ENCODE measurements at regions not wholly inside any gene's neighbourhood (a gene's known extent, or its start where the extent isn't known, plus 50 kb on each side); places are given as distances from the start of the nearest gene placed in this dataset.

DNA sequence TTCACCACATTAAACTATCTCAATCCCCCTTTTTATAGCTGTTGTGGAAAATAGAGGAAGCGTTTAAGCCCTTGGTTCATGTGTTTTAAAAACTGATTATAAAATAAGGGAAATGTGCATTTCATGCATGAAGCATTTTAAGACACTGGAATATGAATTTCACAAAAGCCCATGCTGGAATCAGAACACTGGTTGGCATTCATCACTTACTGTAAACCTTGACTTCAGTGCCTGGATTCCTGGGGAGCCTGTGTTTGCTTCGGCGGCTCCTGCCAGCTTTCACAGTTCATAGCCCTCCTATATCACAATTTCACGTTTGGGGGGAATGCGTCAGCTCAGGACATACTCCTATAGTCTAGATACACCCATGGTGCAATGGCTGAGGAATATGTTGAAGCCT lies 336.9 kb downstream of the INSIG2 start:
- H3K4me3 ChIP-seq (ENCODE audit: low read depth in 1 of 3, low read length in 3 of 3): no peak overlapping the region
- H3K9me3 ChIP-seq (ENCODE audit: control insufficient read depth in 4 of 4, low read length in 3 of 4): peaks cover 0 to 2% (median 0%) of the 10 kb centered on the region in 4 donors
- H3K4me1 ChIP-seq (ENCODE audit: control insufficient read depth in 4 of 4, insufficient read depth in 4 of 4, low read length in 3 of 4): no peaks in the 10 kb centered on the region
- no peak overlapping the region for H3K9ac ChIP-seq (ENCODE audit: low read depth in 1 of 2, low read length in 2 of 2)
- no peaks in the 10 kb centered on the region for H3K36me3 ChIP-seq (ENCODE audit: control insufficient read depth in 4 of 4, insufficient read depth in 3 of 4, low read depth in 1 of 4, low read length in 3 of 4)
- DNase-seq (ENCODE audit: low spot score): no peak
- 78% methylated on average over 5 of the region's 5 CpGs for WGBS
- H3K27ac ChIP-seq (ENCODE audit: low read depth in 1 of 2, low read length in 2 of 2): no peak overlapping the region
- H3K27me3 ChIP-seq (ENCODE audit: control insufficient read depth in 4 of 4, insufficient read depth in 4 of 4, low read length in 3 of 4): no peaks in the 10 kb centered on the region
- TF ChIP-seq, protein P1, sequence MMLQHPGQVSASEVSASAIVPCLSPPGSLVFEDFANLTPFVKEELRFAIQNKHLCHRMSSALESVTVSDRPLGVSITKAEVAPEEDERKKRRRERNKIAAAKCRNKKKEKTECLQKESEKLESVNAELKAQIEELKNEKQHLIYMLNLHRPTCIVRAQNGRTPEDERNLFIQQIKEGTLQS (IDR thresholded peaks at IDR 0.05): no peak
- TF ChIP-seq FOXA1 (IDR thresholded peaks at IDR 0.05) (no peak), TAF1 (conservative IDR thresholded peaks at IDR 0.05) (no peak), GABPA (IDR thresholded peaks at IDR 0.05 in 1 of 2, conservative IDR thresholded peaks at IDR 0.05 in 1 of 2) (no peak), HNF4A (conservative IDR thresholded peaks at IDR 0.05) (no peak), SP1 (IDR thresholded peaks at IDR 0.05) (no peak)

DNA sequence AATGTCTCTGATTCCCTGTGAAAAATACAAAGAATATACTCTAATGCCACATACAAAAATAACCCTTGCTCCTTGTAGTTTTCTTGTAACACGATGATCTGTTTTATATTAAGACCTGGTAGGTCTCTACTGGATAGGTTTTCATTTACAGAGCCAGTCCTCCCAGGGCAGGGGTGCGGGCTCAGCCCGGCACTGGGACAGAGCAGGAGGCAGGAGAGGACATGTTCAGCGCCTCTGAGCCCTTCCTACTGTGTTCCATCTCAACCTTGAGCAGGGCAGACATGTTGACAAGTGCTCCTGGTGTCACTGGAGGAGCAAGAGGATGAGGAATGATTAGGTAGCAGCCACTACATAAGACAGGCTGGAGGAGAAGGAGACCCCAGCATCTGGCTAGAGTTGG lies 335.5 kb downstream of the INSIG2 start:
- Histone ChIP-seq H3K27ac (ENCODE audit: low read depth in 1 of 2, low read length in 2 of 2) (no peak overlapping the region), H3K36me3 (ENCODE audit: control insufficient read depth in 4 of 4, insufficient read depth in 3 of 4, low read depth in 1 of 4, low read length in 3 of 4) (no peaks in the 10 kb centered on the region), H3K27me3 (ENCODE audit: control insufficient read depth in 4 of 4, insufficient read depth in 4 of 4, low read length in 3 of 4) (no peaks in the 10 kb centered on the region), H3K4me3 (ENCODE audit: low read depth in 1 of 3, low read length in 3 of 3) (no peak overlapping the region), H3K4me1 (ENCODE audit: control insufficient read depth in 4 of 4, insufficient read depth in 4 of 4, low read length in 3 of 4) (no peaks in the 10 kb centered on the region), H3K9ac (ENCODE audit: low read depth in 1 of 2, low read length in 2 of 2) (no peak overlapping the region), H3K9me3 (ENCODE audit: control insufficient read depth in 4 of 4, low read length in 3 of 4) (peaks cover 0 to 2% (median 0%) of the 10 kb centered on the region in 4 donors)
- no peak for DNase-seq (ENCODE audit: low spot score)
- TF ChIP-seq FOXA2 (IDR thresholded peaks at IDR 0.05) (no peak), RAD21 (IDR thresholded peaks at IDR 0.05) (no peak), GABPA (IDR thresholded peaks at IDR 0.05 in 1 of 2, conservative IDR thresholded peaks at IDR 0.05 in 1 of 2) (no peak), JUND (IDR thresholded peaks at IDR 0.05) (no peak), TAF1 (conservative IDR thresholded peaks at IDR 0.05) (no peak), HNF4G (IDR thresholded peaks at IDR 0.05) (no peak), HNF4A (conservative IDR thresholded peaks at IDR 0.05) (no peak), NR2F2 (IDR thresholded peaks at IDR 0.05) (no peak), RXRA (IDR thresholded peaks at IDR 0.05) (no peak), EGR1 (IDR thresholded peaks at IDR 0.05; ENCODE audit: low read depth in 2 of 2) (no peak), FOXA1 (IDR thresholded peaks at IDR 0.05) (no peak), SP1 (IDR thresholded peaks at IDR 0.05) (no peak)
- TF ChIP-seq, protein P2, sequence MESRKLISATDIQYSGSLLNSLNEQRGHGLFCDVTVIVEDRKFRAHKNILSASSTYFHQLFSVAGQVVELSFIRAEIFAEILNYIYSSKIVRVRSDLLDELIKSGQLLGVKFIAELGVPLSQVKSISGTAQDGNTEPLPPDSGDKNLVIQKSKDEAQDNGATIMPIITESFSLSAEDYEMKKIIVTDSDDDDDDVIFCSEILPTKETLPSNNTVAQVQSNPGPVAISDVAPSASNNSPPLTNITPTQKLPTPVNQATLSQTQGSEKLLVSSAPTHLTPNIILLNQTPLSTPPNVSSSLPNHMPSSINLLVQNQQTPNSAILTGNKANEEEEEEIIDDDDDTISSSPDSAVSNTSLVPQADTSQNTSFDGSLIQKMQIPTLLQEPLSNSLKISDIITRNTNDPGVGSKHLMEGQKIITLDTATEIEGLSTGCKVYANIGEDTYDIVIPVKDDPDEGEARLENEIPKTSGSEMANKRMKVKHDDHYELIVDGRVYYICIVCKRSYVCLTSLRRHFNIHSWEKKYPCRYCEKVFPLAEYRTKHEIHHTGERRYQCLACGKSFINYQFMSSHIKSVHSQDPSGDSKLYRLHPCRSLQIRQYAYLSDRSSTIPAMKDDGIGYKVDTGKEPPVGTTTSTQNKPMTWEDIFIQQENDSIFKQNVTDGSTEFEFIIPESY (IDR thresholded peaks at IDR 0.05): no peak
- TF ChIP-seq, protein P3, sequence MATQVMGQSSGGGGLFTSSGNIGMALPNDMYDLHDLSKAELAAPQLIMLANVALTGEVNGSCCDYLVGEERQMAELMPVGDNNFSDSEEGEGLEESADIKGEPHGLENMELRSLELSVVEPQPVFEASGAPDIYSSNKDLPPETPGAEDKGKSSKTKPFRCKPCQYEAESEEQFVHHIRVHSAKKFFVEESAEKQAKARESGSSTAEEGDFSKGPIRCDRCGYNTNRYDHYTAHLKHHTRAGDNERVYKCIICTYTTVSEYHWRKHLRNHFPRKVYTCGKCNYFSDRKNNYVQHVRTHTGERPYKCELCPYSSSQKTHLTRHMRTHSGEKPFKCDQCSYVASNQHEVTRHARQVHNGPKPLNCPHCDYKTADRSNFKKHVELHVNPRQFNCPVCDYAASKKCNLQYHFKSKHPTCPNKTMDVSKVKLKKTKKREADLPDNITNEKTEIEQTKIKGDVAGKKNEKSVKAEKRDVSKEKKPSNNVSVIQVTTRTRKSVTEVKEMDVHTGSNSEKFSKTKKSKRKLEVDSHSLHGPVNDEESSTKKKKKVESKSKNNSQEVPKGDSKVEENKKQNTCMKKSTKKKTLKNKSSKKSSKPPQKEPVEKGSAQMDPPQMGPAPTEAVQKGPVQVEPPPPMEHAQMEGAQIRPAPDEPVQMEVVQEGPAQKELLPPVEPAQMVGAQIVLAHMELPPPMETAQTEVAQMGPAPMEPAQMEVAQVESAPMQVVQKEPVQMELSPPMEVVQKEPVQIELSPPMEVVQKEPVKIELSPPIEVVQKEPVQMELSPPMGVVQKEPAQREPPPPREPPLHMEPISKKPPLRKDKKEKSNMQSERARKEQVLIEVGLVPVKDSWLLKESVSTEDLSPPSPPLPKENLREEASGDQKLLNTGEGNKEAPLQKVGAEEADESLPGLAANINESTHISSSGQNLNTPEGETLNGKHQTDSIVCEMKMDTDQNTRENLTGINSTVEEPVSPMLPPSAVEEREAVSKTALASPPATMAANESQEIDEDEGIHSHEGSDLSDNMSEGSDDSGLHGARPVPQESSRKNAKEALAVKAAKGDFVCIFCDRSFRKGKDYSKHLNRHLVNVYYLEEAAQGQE (IDR thresholded peaks at IDR 0.05): no peak
- TF ChIP-seq, protein P4, sequence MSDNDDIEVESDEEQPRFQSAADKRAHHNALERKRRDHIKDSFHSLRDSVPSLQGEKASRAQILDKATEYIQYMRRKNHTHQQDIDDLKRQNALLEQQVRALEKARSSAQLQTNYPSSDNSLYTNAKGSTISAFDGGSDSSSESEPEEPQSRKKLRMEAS (IDR thresholded peaks at IDR 0.05): no peak
- WGBS: 81% methylated on average over 4 of the region's 4 CpGs

All from liver (tissue), 7 donors.